ENCODE measurements at regions not wholly inside any gene's neighbourhood (a gene's known extent, or its start where the extent isn't known, plus 50 kb on each side); places are given as distances from the start of the nearest gene placed in this dataset.

- H3K4me1 ChIP-seq: no peaks in the 10 kb centered on the region
- DNase-seq (ENCODE audit: low spot score in 2 of 2): no peak
- no peak overlapping the region for H3K27ac ChIP-seq
- no peaks in the 10 kb centered on the region for H3K9me3 ChIP-seq
- no peak overlapping the region for H3K4me3 ChIP-seq
- TF ChIP-seq POLR2A (IDR thresholded peaks at IDR 0.05): no peak
- no peak for TF ChIP-seq CTCF (IDR thresholded peaks at IDR 0.05)
- no peak for TF ChIP-seq EP300 (IDR thresholded peaks at IDR 0.05)
- H3K36me3 ChIP-seq: no peaks in the 10 kb centered on the region
- no peaks in the 10 kb centered on the region for H3K27me3 ChIP-seq
These were observed 854.7 kb upstream of the ADGRL3 start for GRCh38 chr4:60345392-60345791.

GRCh38 chr4:60359746-60360367 is 840.3 kb upstream of the ADGRL3 start:
- H3K9me3 ChIP-seq: peaks cover 0 to 3% (median 0%) of the 10 kb centered on the region in 4 donors
- no peaks in the 10 kb centered on the region for H3K36me3 ChIP-seq
- no peaks in the 10 kb centered on the region for H3K27me3 ChIP-seq
- WGBS, 2 donors: 56 to 62% methylated on average over 3 of the region's 3 CpGs
- H3K4me1 ChIP-seq: no peaks in the 10 kb centered on the region
- TF ChIP-seq POLR2A (IDR thresholded peaks at IDR 0.05) (no peak), CTCF (IDR thresholded peaks at IDR 0.05) (no peak), EP300 (IDR thresholded peaks at IDR 0.05) (no peak)
- H3K27ac ChIP-seq: no peak overlapping the region
- no peak for DNase-seq (ENCODE audit: low spot score in 2 of 2)
- H3K4me3 ChIP-seq: no peak overlapping the region

GRCh38 chr4:60365176-60365575 is 835.0 kb upstream of the ADGRL3 start:
- Histone ChIP-seq H3K27me3 (no peaks in the 10 kb centered on the region), H3K36me3 (no peaks in the 10 kb centered on the region), H3K4me3 (no peak overlapping the region), H3K4me1 (no peaks in the 10 kb centered on the region), H3K9me3 (no peaks in the 10 kb centered on the region), H3K27ac (no peak overlapping the region)
- 75 to 76% methylated on average over 3 of the region's 3 CpGs for WGBS, 2 donors
- TF ChIP-seq CTCF (IDR thresholded peaks at IDR 0.05): no peak
- no peak for TF ChIP-seq POLR2A (IDR thresholded peaks at IDR 0.05)
- TF ChIP-seq EP300 (IDR thresholded peaks at IDR 0.05): no peak
- DNase-seq (ENCODE audit: low spot score in 2 of 2): no peak

- WGBS, 2 donors: 66 to 76% methylated on average over 2 of the region's 2 CpGs
- H3K27me3 ChIP-seq: no peaks in the 10 kb centered on the region
- DNase-seq (ENCODE audit: low spot score in 2 of 2): no peak
- H3K4me3 ChIP-seq: no peak overlapping the region
- H3K36me3 ChIP-seq: no peaks in the 10 kb centered on the region
- no peak overlapping the region for H3K27ac ChIP-seq
- TF ChIP-seq POLR2A (IDR thresholded peaks at IDR 0.05): no peak
- no peak for TF ChIP-seq CTCF (IDR thresholded peaks at IDR 0.05)
- no peak for TF ChIP-seq EP300 (IDR thresholded peaks at IDR 0.05)
- H3K4me1 ChIP-seq: no peaks in the 10 kb centered on the region
- H3K9me3 ChIP-seq: no peaks in the 10 kb centered on the region
These were observed 833.5 kb upstream of the ADGRL3 start for GRCh38 chr4:60366661-60367060.

- Histone ChIP-seq H3K27ac (no peak overlapping the region), H3K4me3 (no peak overlapping the region), H3K4me1 (no peaks in the 10 kb centered on the region), H3K36me3 (no peaks in the 10 kb centered on the region), H3K9me3 (no peaks in the 10 kb centered on the region), H3K27me3 (no peaks in the 10 kb centered on the region)
- no peak for TF ChIP-seq EP300 (IDR thresholded peaks at IDR 0.05)
- no peak for TF ChIP-seq POLR2A (IDR thresholded peaks at IDR 0.05)
- TF ChIP-seq CTCF (IDR thresholded peaks at IDR 0.05): no peak
- 89 to 94% methylated on average over 1 of the region's 1 CpG for WGBS, 2 donors
- DNase-seq (ENCODE audit: low spot score in 2 of 2): no peak
These were observed 831.1 kb upstream of the ADGRL3 start for GRCh38 chr4:60368986-60369385.

Data from tibial nerve (tissue), 4 donors.